GM12878 (cell line): ENCODE measurements at regions not wholly inside any gene's neighbourhood (a gene's known extent, or its start where the extent isn't known, plus 50 kb on each side); places are given as distances from the start of the nearest gene placed in this dataset.

Source experiments
- ATAC-seq: fragments of 200-7000 bp; cut with Tn5 transposase; 3 replicates; pipeline ENCODE4 v1.9.1; 2020; ENCODE audit warnings: mild to moderate bottlenecking, moderate library complexity
- BruUV-seq: library from RNA; stranded (reverse); fragments of 400-500 nt; replicated peaks from 2 replicates; lab custom pipeline; 2021; lab: Mats Ljungman, UMichigan
- CTCF ChIA-PET: fragments of 300-600 bp; sonication (Branson Sonifier 250); formaldehyde crosslinking; extraction: SDS; loops from one replicate; lab custom pipeline; 2021; ENCODE audit warnings: inconsistent platforms; lab: Yijun Ruan, JAX
- POLR2A ChIA-PET: fragments of 350-600 bp; formaldehyde crosslinking; extraction: SDS; loops from one replicate; lab custom pipeline; 2021; ENCODE audit warnings: inconsistent platforms; lab: Charles Lee
- RAD21 ChIA-PET: fragments of 300-600 bp; sonication (Branson Sonifier 250); formaldehyde crosslinking; loops from one replicate; lab custom pipeline; 2023; ENCODE audit warnings: antibody characterized with exemption; ENCODE audit not compliant: unreplicated experiment; lab: Charles Lee
- SMC1A ChIA-PET: fragments of 300-600 bp; sonication (Branson Sonifier 250); formaldehyde crosslinking; loops from one replicate; lab custom pipeline; 2023; ENCODE audit not compliant: unreplicated experiment, uncharacterized antibody; lab: Charles Lee
- DNase-seq: peaks from one replicate; pipeline ENCODE4 v3.0.0-alpha.2; 2011; ENCODE audit warnings: low read depth, low spot score
- FAIRE-seq: peaks from 3 replicates; lab custom pipeline; 2011; peaks lifted over from hg19 to GRCh38; lab: Jason Lieb, UNC
- H2AFZ ChIP-seq: 2 replicates; pipeline ENCODE4 v1.6.0; 2011; ENCODE audit warnings: low read depth, low read length, control low read depth; ENCODE audit not compliant: control insufficient read depth
- H3K27ac ChIP-seq: 2 replicates; pipeline ENCODE4 v1.5.1; 2011; ENCODE audit warnings: control low read depth; ENCODE audit not compliant: control insufficient read depth, insufficient read depth
- H3K27me3 ChIP-seq, 2 experiments: replicated peaks in 1 of 2; 2 replicates each; pipeline versions ENCODE4 v1.6.0 to v1.6.1; 2011; ENCODE audit warnings: low read length in 1 of 2; ENCODE audit not compliant: control insufficient read depth in 2 of 2, insufficient read depth in 2 of 2
- H3K36me3 ChIP-seq, 2 experiments: 2 replicates each; pipeline ENCODE4 v1.5.1; 2011; ENCODE audit warnings: low read length in 1 of 2; ENCODE audit not compliant: control insufficient read depth in 2 of 2, insufficient read depth in 2 of 2
- H3K4me1 ChIP-seq: 2 replicates; pipeline ENCODE4 v1.6.1; 2011; ENCODE audit warnings: mild to moderate bottlenecking, low read length, moderate library complexity, mixed read lengths; ENCODE audit not compliant: control insufficient read depth, insufficient read depth
- H3K4me2 ChIP-seq: 2 replicates; pipeline ENCODE4 v1.6.0; 2011; ENCODE audit warnings: control low read depth; ENCODE audit not compliant: control insufficient read depth, insufficient read depth
- H3K4me3 ChIP-seq: fragments of 200-600 bp; sonication (generic); 2 replicates; pipeline ENCODE4 v1.5.1; 2016
- H3K79me2 ChIP-seq: 2 replicates; pipeline ENCODE4 v1.6.0; 2011; ENCODE audit warnings: low read length; ENCODE audit not compliant: control insufficient read depth, insufficient read depth
- H3K9ac ChIP-seq: 2 replicates; pipeline ENCODE4 v1.8.0; 2011; ENCODE audit warnings: low read length, control low read depth, mixed read lengths; ENCODE audit not compliant: control insufficient read depth, insufficient read depth
- H3K9me3 ChIP-seq: replicated peaks from 3 replicates; pipeline ENCODE4 v1.5.1; 2011; ENCODE audit warnings: mild to moderate bottlenecking, low read length; ENCODE audit not compliant: control insufficient read depth, insufficient read depth
- H4K20me1 ChIP-seq: 2 replicates; pipeline ENCODE4 v1.6.0; 2011; ENCODE audit not compliant: control insufficient read depth, insufficient read depth
- BHLHE40 ChIP-seq, 2 experiments: fragments of 450-650 bp in 1 of 2; IDR thresholded peaks; 2 replicates each; pipeline ENCODE4 v1.6.1; 2011 to 2017; ENCODE audit warnings: low read depth in 2 of 2, borderline replicate concordance in 1 of 2, improper control_type of control experiment in 1 of 2, low read length in 1 of 2, mild to moderate bottlenecking in 1 of 2
- BMI1 ChIP-seq: fragments of 450-650 bp; IDR thresholded peaks from 2 replicates; pipeline ENCODE4 v1.6.1; 2016; ENCODE audit warnings: mild to moderate bottlenecking, moderate library complexity, borderline replicate concordance
- ESRRA ChIP-seq: IDR thresholded peaks from 2 replicates; pipeline ENCODE4 v1.6.1; 2012; ENCODE audit warnings: mild to moderate bottlenecking, low read length, improper control_type of control experiment
- MTA3 ChIP-seq: IDR thresholded peaks from 2 replicates; pipeline ENCODE4 v1.6.1; 2012; ENCODE audit warnings: low read length, inconsistent platforms, borderline replicate concordance
- MXI1 ChIP-seq: fragments of 150-350 bp; IDR thresholded peaks from 2 replicates; pipeline ENCODE4 v1.6.1; 2011; ENCODE audit warnings: low read depth, mild to moderate bottlenecking, inconsistent platforms, low read length, improper control_type of control experiment
- PML ChIP-seq: IDR thresholded peaks from 2 replicates; pipeline ENCODE4 v1.6.1; 2012; ENCODE audit warnings: low read length, inconsistent platforms
- POLR2A ChIP-seq: IDR thresholded peaks from 2 replicates; pipeline ENCODE4 v1.6.1; 2011; ENCODE audit warnings: low read depth, mild to moderate bottlenecking, low read length
- RELA ChIP-seq: fragments of 450-650 bp; IDR thresholded peaks from 2 replicates; pipeline ENCODE4 v1.8.0; 2014; ENCODE audit warnings: borderline replicate concordance; ENCODE audit not compliant: partially characterized antibody
- RUNX3 ChIP-seq: IDR thresholded peaks from 2 replicates; pipeline ENCODE4 v1.6.1; 2012; ENCODE audit warnings: low read length, inconsistent platforms
- SPI1 ChIP-seq: IDR thresholded peaks from 2 replicates; pipeline ENCODE4 v1.6.1; 2011; ENCODE audit warnings: low read depth, mild to moderate bottlenecking, low read length, moderate library complexity, borderline replicate concordance; ENCODE audit not compliant: insufficient read depth
- TCF12 ChIP-seq: IDR thresholded peaks from 2 replicates; pipeline ENCODE4 v1.6.1; 2011; ENCODE audit warnings: low read depth, mild to moderate bottlenecking, low read length
- WRNIP1 ChIP-seq: IDR thresholded peaks from 2 replicates; pipeline ENCODE4 v1.6.1; 2011; ENCODE audit warnings: low read depth, low read length, improper control_type of control experiment, borderline replicate concordance
- ZNF592 ChIP-seq: fragments of 450-650 bp; IDR thresholded peaks from 2 replicates; pipeline ENCODE4 v1.6.1; 2017; ENCODE audit warnings: mild to moderate bottlenecking, moderate library complexity
- WGBS: methylation state at CpG from one replicate; pipeline ENCODE4 v1.1.6; 2016; ENCODE audit warnings: low lambda C conversion rate; ENCODE audit not compliant: insufficient replicate concordance, insufficient coverage; ENCODE audit errors: missing lambda C conversion rate; 5-methylcytosine and 5-hydroxymethylcytosine counted together
- in situ Hi-C: fragments of 300-500 bp; cut with MboI; formaldehyde crosslinking; loops from 9 replicates; pipeline ENCODE4 v1.14.3; 2018; ENCODE audit warnings: mixed read lengths
- intact Hi-C: fragments of 100-400 bp; cut with micrococcal nuclease; formaldehyde crosslinking; loops from one replicate; pipeline ENCODE4 v1.14.2; 2022; ENCODE audit not compliant: unreplicated experiment

DNA sequence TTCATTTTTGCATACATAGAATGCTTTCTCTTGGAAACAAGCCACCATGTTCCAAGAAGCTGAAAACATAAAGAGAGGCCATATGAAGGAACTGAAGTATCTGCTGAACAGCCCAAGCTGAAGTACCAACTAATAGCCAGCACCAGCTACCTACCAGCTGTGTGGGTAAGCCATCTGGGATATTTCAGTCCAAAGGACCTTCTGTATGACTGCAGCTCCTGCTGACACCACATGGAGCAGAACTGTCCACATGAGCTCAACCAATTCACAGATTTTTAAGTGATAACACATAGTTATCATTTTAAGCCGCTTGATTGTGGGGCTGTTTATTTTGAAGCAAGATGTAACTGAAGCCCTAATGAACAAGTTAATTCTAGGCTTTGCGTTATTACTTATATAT lies 621.1 kb upstream of the KLHL1 start:
- ChIA-PET CTCF (interaction anchor here (0.5 kb wide), 1 partner anchor 100 kb away, joined by 3 read pairs; no protein-coding TSS in a partner anchor), POLR2A (no interaction called here), RAD21 (no interaction called here), SMC1A (interaction anchor here (1.4 kb wide), 1 partner anchor 15 kb away, joined by 3 read pairs; no protein-coding TSS in a partner anchor)
- Histone ChIP-seq H2AFZ (no peak overlapping the region), H3K4me2 (no peak overlapping the region), H3K79me2 (no peaks in the 10 kb centered on the region), H3K27ac (no peak overlapping the region), H4K20me1 (no peaks in the 10 kb centered on the region), H3K27me3 (no peaks in the 10 kb centered on the region), H3K36me3 (no peaks in the 10 kb centered on the region), H3K9ac (no peak overlapping the region), H3K9me3 (no peaks in the 10 kb centered on the region), H3K4me3 (no peak overlapping the region), H3K4me1 (no peaks in the 10 kb centered on the region)
- ATAC-seq: peak; percentile 24; the same call in 1 of the 3 replicates
- no peak for TF ChIP-seq MXI1
- no peak for TF ChIP-seq TCF12
- no peak for TF ChIP-seq RUNX3
- no peak for TF ChIP-seq BHLHE40 (IDR thresholded peaks at IDR 0.05; ENCODE audit: borderline replicate concordance in 1 of 2, low read depth in 2 of 2, low read length in 1 of 2)
- no peak for TF ChIP-seq RELA
- TF ChIP-seq SPI1: no peak
- no peak for TF ChIP-seq BMI1
- TF ChIP-seq ZNF592: no peak
- no peak for TF ChIP-seq MTA3
- no peak for TF ChIP-seq PML
- TF ChIP-seq ESRRA: no peak
- TF ChIP-seq WRNIP1: no peak
- no peak for TF ChIP-seq POLR2A
- FAIRE-seq: no peak
- no peak for DNase-seq
- in situ Hi-C loops (no loop called here), intact Hi-C loops (no loop called here)
- 23% methylated on average over 2 of the region's 2 CpGs for WGBS
- no TSS peak for BruUV-seq
